ENCODE measurements at regions not wholly inside any gene's neighbourhood (a gene's known extent, or its start where the extent isn't known, plus 50 kb on each side); places are given as distances from the start of the nearest gene placed in this dataset.

DNA sequence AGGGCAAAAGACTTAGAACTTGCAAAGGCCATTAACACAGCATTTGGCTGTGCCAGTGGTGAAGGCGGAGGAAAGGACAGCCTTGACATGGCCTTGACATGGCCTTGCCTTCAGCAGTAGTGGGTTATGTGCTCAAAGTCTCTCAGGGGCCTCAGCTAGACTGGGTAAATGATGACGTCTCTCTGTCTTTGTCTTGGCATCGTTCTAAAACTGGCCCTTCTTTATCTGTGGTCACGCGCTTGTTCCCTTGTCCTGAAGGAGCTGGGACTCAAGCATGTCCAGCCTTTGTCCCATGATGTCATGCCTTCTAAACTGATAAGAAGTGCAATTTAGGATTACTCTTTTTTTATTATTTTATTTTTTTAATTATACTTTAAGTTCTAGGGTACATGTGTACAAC lies 88.7 kb upstream of the ATP10B start:
- DNase-seq (ENCODE audit: low spot score), result no peak
- in situ Hi-C loops (cut with MboI; ENCODE audit: low pct_unique_long_range_greater_than_20kb, low sequenced_read_pairs, unreplicated experiment), result no loop called here
- TF ChIP-seq, protein P1, sequence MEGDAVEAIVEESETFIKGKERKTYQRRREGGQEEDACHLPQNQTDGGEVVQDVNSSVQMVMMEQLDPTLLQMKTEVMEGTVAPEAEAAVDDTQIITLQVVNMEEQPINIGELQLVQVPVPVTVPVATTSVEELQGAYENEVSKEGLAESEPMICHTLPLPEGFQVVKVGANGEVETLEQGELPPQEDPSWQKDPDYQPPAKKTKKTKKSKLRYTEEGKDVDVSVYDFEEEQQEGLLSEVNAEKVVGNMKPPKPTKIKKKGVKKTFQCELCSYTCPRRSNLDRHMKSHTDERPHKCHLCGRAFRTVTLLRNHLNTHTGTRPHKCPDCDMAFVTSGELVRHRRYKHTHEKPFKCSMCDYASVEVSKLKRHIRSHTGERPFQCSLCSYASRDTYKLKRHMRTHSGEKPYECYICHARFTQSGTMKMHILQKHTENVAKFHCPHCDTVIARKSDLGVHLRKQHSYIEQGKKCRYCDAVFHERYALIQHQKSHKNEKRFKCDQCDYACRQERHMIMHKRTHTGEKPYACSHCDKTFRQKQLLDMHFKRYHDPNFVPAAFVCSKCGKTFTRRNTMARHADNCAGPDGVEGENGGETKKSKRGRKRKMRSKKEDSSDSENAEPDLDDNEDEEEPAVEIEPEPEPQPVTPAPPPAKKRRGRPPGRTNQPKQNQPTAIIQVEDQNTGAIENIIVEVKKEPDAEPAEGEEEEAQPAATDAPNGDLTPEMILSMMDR (IDR thresholded peaks at IDR 0.05; ENCODE audit: extremely low read depth, insufficient read depth, missing control alignments), result no peak

DNA sequence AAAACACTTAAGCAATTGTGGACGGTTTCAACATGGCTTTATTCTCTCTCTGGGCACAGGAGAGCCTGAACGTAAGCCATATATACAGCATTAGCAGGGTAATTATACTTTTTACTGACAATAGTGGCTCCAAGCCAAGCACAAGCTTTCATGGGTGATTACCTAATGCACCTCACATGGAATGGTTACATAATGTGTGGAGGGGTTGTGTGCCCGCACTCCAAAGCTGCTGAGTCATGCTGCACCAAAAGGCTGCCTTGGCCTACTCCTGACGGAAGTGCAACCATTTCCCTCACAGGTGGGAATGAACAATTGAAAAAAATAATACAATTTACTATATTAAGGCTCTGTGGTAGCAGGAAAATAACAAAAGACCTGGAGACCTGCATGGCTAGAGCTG lies 86.5 kb upstream of the ATP10B start:
- in situ Hi-C loops (cut with MboI; ENCODE audit: low pct_unique_long_range_greater_than_20kb, low sequenced_read_pairs, unreplicated experiment), result no loop called here
- no peak for DNase-seq (ENCODE audit: low spot score)
- TF ChIP-seq, protein P1 (IDR thresholded peaks at IDR 0.05; ENCODE audit: extremely low read depth, insufficient read depth, missing control alignments), result no peak

DNA sequence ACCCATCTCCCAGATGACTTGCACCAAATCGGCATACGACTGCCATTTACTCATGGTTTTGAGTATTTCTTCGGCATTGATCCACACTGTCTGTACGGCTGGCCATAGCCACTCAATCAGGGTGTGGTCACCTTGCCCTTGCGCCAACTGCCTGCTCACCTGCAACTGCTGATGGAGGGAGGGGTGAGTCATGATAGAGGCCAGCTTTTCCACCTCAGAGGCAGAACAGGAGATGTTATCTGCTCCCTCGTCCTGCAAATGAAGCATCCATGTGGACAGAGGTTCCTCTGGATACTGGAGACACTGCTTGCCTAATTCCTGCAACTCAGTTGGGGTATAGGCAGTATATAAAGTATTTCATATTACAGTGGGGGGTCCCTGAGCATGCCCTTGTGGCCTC lies 85.6 kb upstream of the ATP10B start:
- TF ChIP-seq, protein P1 (IDR thresholded peaks at IDR 0.05; ENCODE audit: extremely low read depth, insufficient read depth, missing control alignments), result no peak
- in situ Hi-C loops (cut with MboI; ENCODE audit: low pct_unique_long_range_greater_than_20kb, low sequenced_read_pairs, unreplicated experiment), result no loop called here
- no peak for DNase-seq (ENCODE audit: low spot score)

DNA sequence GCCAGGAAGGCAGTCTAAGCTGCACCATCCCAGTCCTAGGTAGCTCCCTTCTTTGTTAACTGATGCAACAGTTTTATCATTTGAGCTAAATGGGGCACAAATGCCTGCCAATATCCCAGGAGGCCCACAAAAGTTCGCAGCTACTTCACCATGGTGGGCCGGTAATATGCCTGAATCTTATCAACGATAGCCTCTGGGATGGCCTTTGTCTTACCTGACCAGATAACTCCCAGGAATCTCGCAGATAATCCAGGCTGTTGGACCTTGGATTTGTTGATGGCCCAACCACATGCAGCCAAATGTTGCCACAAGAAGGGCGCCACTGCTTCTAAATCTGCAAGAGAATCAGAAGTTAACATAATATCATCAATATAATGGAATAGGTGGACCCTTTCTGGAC lies 83.8 kb upstream of the ATP10B start:
- no peak for DNase-seq (ENCODE audit: low spot score)
- in situ Hi-C loops (cut with MboI; ENCODE audit: low pct_unique_long_range_greater_than_20kb, low sequenced_read_pairs, unreplicated experiment), result no loop called here
- TF ChIP-seq, protein P1 (IDR thresholded peaks at IDR 0.05; ENCODE audit: extremely low read depth, insufficient read depth, missing control alignments), result no peak

DNA sequence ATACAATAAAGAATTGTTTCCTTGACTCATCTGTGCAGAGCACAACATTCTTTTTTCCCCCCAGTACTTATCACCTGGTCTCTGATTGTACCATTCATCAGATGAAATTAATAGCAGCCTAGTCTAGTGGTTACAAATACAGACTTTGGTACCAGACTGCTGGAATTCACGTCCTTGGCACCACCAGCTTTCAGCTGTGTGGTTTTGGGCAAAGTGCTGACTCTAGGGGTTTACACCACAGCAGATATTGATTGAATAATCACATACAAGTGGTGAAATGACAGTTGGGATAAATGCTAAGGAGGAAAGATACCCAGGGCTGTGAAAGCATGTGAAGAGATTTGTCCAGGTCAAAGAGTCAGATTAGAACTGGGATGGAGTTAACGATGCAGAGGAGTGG lies 79.3 kb upstream of the ATP10B start:
- in situ Hi-C loops (cut with MboI; ENCODE audit: low pct_unique_long_range_greater_than_20kb, low sequenced_read_pairs, unreplicated experiment), result no loop called here
- no peak for DNase-seq (ENCODE audit: low spot score)
- TF ChIP-seq, protein P1 (IDR thresholded peaks at IDR 0.05; ENCODE audit: extremely low read depth, insufficient read depth, missing control alignments), result no peak

DNA sequence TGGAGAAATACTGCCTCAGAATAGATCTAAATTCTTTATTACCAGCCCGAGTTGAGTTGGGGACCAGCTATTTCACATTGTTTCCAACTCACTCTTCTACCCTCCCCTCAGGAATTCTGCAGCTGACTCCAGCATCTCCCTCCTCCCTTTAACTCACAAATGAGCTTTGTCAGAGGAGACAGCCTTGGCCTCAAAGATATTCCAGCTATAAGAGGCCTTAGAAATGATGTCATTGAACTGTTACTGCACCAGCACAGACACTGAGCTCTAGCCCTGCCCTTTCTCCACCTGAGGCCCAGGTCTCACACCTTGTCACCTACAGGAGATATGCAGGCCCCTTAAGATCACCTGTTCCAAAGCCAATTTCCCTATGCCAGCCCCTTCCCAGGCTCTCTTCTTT lies 78.4 kb upstream of the ATP10B start:
- in situ Hi-C loops (cut with MboI; ENCODE audit: low pct_unique_long_range_greater_than_20kb, low sequenced_read_pairs, unreplicated experiment), result no loop called here
- no peak for DNase-seq (ENCODE audit: low spot score)

More for the DNA sequence above, 78.4 kb upstream of the ATP10B start:
- TF ChIP-seq, protein P1 (IDR thresholded peaks at IDR 0.05; ENCODE audit: extremely low read depth, insufficient read depth, missing control alignments), result no peak

All from GM13977 (cell line).